ENCODE measurements at regions not wholly inside any gene's neighbourhood (a gene's known extent, or its start where the extent isn't known, plus 50 kb on each side); places are given as distances from the start of the nearest gene placed in this dataset.

DNA sequence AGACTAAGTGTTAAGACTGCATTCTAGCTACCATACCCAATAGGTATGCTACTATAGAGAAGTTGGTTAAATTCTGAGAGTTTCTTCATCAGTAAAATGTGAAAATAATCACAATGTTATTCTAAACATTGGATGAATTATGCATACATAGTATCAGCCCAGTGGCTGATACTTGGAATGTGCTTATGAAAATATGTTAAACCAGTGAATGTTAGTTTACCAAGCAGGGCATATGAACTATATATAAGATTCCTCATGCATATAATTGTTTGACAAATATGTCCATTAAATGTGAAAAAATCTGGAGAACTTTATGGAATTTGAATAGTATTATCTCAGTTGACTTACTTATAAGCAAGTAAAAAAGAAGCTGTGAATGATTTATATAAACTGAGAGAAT, 296.1 kb downstream of the IL15 start:
- no peak overlapping the region for H2BK15ac ChIP-seq (ENCODE audit: low read depth, low read length)
- no peak overlapping the region for H3K4ac ChIP-seq (ENCODE audit: low read depth, low read length)
- BruUV-seq (replicated peaks) = no TSS peak
- TF ChIP-seq FOS (IDR thresholded peaks at IDR 0.05; ENCODE audit: low read depth, low read length) = no peak
- no peak for TF ChIP-seq NFE2L2 (IDR thresholded peaks at IDR 0.05; ENCODE audit: low read depth, low read length)
- TF ChIP-seq POLR2A (IDR thresholded peaks at IDR 0.05; ENCODE audit: low read depth, low read length) = no peak
- no peak for TF ChIP-seq BHLHE40 (IDR thresholded peaks at IDR 0.05; ENCODE audit: low read depth, low read length)
- no peak for TF ChIP-seq MAFK (IDR thresholded peaks at IDR 0.05; ENCODE audit: low read depth, low read length)
- TF ChIP-seq SMC3 (IDR thresholded peaks at IDR 0.05; ENCODE audit: low read depth, low read length) = no peak
- no peak for TF ChIP-seq RCOR1 (IDR thresholded peaks at IDR 0.05; ENCODE audit: insufficient replicate concordance, low read length)
- TF ChIP-seq, protein P1, sequence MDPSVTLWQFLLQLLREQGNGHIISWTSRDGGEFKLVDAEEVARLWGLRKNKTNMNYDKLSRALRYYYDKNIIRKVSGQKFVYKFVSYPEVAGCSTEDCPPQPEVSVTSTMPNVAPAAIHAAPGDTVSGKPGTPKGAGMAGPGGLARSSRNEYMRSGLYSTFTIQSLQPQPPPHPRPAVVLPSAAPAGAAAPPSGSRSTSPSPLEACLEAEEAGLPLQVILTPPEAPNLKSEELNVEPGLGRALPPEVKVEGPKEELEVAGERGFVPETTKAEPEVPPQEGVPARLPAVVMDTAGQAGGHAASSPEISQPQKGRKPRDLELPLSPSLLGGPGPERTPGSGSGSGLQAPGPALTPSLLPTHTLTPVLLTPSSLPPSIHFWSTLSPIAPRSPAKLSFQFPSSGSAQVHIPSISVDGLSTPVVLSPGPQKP (IDR thresholded peaks at IDR 0.05; ENCODE audit: borderline replicate concordance, low read depth, low read length) = no peak
- no peak for TF ChIP-seq MXI1 (IDR thresholded peaks at IDR 0.05; ENCODE audit: borderline replicate concordance, low read depth, low read length)
- TF ChIP-seq, protein P2, sequence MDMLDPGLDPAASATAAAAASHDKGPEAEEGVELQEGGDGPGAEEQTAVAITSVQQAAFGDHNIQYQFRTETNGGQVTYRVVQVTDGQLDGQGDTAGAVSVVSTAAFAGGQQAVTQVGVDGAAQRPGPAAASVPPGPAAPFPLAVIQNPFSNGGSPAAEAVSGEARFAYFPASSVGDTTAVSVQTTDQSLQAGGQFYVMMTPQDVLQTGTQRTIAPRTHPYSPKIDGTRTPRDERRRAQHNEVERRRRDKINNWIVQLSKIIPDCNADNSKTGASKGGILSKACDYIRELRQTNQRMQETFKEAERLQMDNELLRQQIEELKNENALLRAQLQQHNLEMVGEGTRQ (IDR thresholded peaks at IDR 0.05; ENCODE audit: low read depth, low read length) = no peak
- H3K4me3 ChIP-seq (ENCODE audit: insufficient read depth, low read depth, low read length) = no peak overlapping the region
- H4K20me1 ChIP-seq (ENCODE audit: insufficient read depth, low read length) = no peaks in the 10 kb centered on the region
- H2BK120ac ChIP-seq (ENCODE audit: low read depth, low read length) = no peak overlapping the region
- no peak overlapping the region for H2AK5ac ChIP-seq (ENCODE audit: low read depth, low read length)
- H3K9me1 ChIP-seq (ENCODE audit: insufficient read depth, low read length) = no peaks in the 10 kb centered on the region
- H4K8ac ChIP-seq (ENCODE audit: low read depth in 2 of 2, low read length in 2 of 2) = no peak overlapping the region
- no peak overlapping the region for H2BK20ac ChIP-seq (ENCODE audit: low read depth, low read length)
- H3K56ac ChIP-seq (ENCODE audit: extremely low read depth, insufficient read depth, low read length) = no peak overlapping the region
- H3K4me2 ChIP-seq (ENCODE audit: low read depth, low read length) = no peak overlapping the region
- H4K91ac ChIP-seq (ENCODE audit: insufficient read depth, low read depth, low read length) = no peak overlapping the region
- POLR2A ChIA-PET (ENCODE audit: unreplicated experiment) = no interaction called here
- no peak overlapping the region for H3K23ac ChIP-seq (ENCODE audit: low read depth, low read length)
- H3K14ac ChIP-seq (replicated peaks; ENCODE audit: low read depth, low read length) = no peak overlapping the region
- CTCF ChIA-PET = no interaction called here
- ATAC-seq (ENCODE audit: low read depth) (peak; percentile 48), DNase-seq (no peak)
- H4K5ac ChIP-seq (ENCODE audit: low read depth, low read length) = no peak overlapping the region
- H3K9me3 ChIP-seq (ENCODE audit: control insufficient read depth, insufficient read depth, low read length) = no peaks in the 10 kb centered on the region
- no peak overlapping the region for H2AFZ ChIP-seq (replicated peaks; ENCODE audit: low read length, poor library complexity)
- dilution Hi-C loops (cut with HindIII; ENCODE audit: low sequenced_read_pairs, unreplicated experiment) (no loop called here), intact Hi-C loops (cut with micrococcal nuclease) (no loop called here), in situ Hi-C loops (cut with MboI; ENCODE audit: low sequenced_read_pairs) (no loop called here)
- no peak overlapping the region for H2AK9ac ChIP-seq (replicated peaks; ENCODE audit: low read depth, low read length, poor library complexity)
- H3K36me3 ChIP-seq (ENCODE audit: control insufficient read depth, insufficient read depth, low read length) = no peaks in the 10 kb centered on the region
- H3K4me1 ChIP-seq (ENCODE audit: control insufficient read depth, insufficient read depth, low read length) = no peaks in the 10 kb centered on the region
- no peaks in the 10 kb centered on the region for H3K79me1 ChIP-seq (ENCODE audit: low read depth in 1 of 2, low read length in 2 of 2)
- H3K9ac ChIP-seq (ENCODE audit: low read depth, low read length) = no peak overlapping the region
- no peak overlapping the region for H3K27ac ChIP-seq (ENCODE audit: insufficient read depth, low read length)
- no peak overlapping the region for H2BK5ac ChIP-seq (ENCODE audit: low read depth, low read length, poor library complexity, severe bottlenecking)
- no peak overlapping the region for H3K18ac ChIP-seq (ENCODE audit: low read depth, low read length)
- no peaks in the 10 kb centered on the region for H3K27me3 ChIP-seq (ENCODE audit: control insufficient read depth, insufficient read depth, low read length)

All from IMR-90 (cell line).